ENCODE measurements at regions not wholly inside any gene's neighbourhood (a gene's known extent, or its start where the extent isn't known, plus 50 kb on each side); places are given as distances from the start of the nearest gene placed in this dataset.
"Not testable (repeated sequence)": the region's sequence is repeated elsewhere in the genome, so short reads cannot be mapped to it uniquely, and the experiment has no call there.

GRCh38 chr7:32680259-32681173, 185.2 kb downstream of the AVL9 start:
- DNase-seq, result no peak

DNA sequence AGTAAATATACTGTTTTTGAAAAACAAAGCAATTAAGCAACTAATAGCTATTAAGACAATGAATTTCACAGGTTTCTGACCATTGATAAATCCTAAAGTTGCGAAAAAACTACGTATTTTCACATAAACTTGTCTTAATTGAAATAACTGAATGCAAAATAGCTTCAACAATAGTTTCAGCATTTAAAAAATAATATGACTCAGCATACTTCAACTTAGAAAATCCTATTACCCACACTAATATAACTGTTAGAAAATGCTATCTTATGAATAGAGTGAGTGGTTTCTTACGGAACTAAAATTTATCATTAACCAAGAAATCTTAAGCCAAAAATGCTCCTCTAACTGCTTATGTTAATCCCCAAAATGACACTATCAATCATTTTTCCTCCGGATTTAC, 183.9 kb downstream of the AVL9 start:
- DNase-seq, result no peak

GRCh38 chr7:32677593-32677992, 182.3 kb downstream of the AVL9 start:
- no peak for DNase-seq

GRCh38 chr7:32676249-32676941, 181.1 kb downstream of the AVL9 start:
- DNase-seq, result no peak

DNA sequence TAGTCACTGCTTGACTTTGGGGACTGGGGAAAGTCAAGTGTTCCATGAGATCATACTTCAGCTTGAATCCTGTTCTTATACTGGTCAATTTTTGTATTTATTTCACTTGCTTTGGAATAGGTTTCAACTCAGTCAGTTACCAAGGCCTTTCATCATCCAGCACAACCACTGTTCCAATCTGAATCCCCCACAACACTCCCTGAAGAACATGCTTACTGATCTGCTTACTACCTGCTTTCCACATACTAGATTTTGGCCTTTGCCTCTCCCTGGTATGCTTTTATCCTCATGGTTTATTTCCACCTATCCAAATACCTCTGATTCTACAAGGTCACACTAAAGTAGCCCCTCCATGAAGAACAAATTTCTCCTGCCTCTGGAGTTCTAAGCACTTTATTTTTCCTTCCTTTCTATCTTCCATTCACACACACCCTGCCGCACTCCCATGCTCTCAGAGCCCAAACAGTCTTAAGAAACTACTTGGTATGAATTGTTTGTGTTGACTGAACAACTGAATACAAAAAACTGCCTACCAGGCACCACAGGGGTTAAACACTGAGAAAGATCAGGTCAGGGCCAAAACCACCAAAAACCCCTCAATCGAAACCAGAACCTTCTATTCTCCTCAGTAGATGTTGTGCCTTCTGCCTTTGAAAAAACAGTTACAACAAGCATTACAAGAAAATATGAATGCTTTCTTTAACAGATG, 178.1 kb downstream of the AVL9 start:
- no peak for DNase-seq

- no peak for DNase-seq
Observed at GRCh38 chr7:32670110-32671025, 175.1 kb downstream of the AVL9 start.

DNA sequence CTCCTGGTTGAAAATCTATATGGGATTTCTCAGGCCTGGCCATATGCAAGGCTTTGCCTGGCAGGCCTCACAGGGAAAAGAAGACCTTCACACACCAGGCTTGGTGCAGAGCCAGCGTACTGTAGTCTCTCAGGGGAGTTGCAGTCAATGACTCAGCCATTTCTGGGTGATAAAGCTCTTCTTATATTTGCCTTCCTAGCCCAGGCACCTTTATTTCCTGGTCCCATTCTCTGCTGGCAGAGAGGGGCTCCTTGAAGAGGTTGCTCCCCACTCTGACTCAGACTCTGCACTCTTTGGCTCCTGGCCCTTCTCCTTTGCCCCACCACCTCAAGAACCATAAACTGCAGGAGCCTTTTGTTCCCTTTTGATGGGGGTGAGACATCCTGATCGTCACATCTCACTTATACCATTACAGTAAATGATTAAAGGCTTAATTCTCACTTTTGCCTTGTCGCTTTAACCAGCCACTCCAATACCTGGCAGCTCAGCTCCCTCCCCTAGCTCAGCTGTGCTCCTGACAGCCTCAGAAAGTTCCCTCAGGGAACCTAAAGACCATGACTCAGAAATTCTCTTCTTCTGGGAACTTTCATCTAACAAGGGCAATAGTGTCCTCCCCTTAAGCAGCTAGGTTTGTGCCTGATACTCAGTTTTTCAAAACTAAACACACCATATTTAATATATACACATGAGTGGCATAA, 174.0 kb downstream of the AVL9 start:
- not testable (repeated sequence) for DNase-seq

DNA sequence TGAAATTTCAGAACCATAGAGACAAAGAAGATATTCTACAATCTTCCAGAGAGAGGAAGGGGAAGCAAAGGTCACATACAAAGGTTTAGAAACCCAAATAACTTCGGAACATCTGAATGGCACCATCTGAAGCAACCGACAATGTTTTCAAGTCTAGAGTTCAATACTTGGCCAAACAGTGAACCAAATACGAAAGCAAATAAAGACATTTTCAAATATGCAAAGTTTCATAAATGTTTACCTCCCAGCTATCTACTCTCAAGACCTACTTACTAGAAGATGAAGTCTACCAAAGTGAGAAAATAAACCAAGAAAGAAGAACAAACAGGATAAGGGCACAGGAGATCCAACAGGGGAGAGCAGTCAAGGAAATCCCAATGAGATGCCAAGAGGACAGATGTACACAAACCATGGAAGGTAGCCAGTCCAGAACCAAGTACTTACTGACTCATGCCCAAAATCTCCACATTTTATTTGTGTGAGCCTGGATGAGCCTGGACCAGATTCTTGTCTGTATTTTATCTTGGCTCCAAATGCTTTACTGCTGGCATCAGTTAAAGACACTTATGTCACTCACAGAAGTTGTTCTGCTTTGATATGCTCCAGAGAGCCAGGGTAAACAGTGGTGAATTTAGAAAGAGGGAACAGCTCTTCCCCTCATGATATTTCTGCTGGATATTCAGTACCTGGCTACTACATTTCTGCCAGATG, 173.3 kb downstream of the AVL9 start:
- DNase-seq, result not testable (repeated sequence)

GRCh38 chr7:32667586-32667985, 172.3 kb downstream of the AVL9 start:
- not testable (repeated sequence) for DNase-seq

DNA sequence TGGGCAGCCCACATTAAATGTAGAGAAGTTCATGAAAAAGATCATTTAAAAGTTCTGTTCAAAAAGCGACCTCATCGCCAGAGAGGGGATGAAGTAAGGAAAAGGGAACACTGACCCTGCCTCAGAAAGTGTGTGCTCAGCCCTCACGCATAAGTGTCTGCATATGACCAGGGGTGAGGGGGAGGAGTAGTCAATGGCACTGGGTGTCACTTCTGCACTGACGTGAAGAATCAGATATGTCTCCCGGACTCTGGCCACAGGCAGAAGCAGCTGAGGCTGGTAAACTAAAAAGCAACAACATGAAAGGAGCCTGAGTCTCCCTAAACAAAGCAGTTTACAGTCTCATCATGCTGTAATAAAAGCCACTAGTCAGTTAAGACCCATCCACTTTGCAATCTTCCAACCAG, 168.5 kb downstream of the AVL9 start:
- DNase-seq, result not testable (repeated sequence)

DNA sequence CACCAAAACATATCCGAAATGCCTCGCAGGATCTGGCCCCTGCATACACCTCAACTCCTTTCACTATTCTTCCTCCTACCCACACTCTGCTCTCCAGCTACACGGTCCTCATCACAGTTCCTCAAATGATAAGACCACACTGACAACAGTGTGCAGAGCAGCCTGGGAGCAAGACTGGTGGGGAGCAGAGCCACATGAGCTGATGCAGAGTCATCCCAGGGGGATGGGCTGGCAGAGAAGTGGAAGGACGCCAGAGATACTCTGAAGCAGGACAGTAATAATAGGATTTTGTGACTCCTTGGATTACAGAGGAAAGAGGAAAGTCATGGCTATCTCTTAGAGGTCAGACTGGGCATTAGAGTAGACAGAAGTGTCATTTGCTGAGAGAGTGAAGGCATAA, 167.2 kb downstream of the AVL9 start:
- DNase-seq, result not testable (repeated sequence)

DNA sequence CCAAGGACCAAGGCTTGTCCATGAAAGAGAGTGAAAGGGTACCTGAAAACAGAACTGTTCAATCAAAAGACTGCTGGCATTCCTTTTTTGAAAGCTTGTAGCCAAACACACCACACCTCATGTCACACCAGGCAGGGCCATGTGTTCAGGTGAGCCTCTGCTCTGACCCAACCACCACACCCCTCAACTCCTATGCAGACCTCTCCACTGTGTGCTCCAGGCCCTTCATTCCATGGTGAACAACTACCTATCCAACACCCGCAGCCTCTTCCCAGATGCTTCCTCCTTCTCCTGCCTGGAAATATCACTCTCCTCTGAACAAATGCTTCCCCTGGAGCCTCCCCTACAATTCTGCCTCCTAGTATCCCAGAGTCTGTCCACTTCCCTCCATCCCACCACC, 166.6 kb downstream of the AVL9 start:
- no peak for DNase-seq

- DNase-seq, result no peak
Observed at GRCh38 chr7:32661501-32661900, 166.2 kb downstream of the AVL9 start.

DNA sequence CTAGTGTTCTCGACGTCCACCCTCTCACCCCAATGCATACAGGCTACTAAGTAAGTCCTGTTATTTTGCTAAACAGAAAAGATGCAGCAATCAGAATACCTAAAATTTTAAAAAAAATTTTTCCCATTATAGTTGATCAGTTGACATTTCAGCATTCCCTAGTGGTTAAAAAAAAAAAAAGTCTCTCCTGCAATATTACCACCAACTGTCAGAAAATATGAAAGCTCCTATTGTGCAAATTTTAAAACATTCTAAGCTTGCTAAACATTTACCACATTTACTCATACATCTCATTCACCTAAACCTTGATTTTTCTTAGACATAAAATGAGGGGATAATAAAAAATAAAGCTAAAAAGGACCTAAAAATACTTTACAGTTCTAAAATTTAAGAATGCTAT, 165.6 kb downstream of the AVL9 start:
- DNase-seq, result no peak

GRCh38 chr7:32659853-32660252, 164.6 kb downstream of the AVL9 start:
- no peak for DNase-seq

DNA sequence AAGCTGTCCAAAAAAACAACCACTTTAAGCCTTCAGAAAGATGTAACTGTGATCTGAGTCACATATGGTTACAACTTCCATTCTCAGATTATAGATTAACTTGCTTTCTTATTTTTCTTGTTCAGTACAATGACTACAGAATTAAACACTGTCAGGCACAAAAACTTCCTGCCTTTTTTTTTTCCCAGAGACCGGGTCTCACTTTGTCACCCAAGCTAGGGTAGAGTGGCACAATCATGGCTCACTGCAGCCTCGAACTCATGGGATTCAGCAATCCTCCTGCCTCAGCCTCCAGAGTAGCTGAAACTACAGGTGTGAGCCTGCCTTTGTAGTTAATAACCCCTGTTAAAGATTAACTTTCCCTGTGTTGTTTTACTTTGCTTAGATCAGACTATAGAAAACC, 163.2 kb downstream of the AVL9 start:
- no peak for DNase-seq

DNA sequence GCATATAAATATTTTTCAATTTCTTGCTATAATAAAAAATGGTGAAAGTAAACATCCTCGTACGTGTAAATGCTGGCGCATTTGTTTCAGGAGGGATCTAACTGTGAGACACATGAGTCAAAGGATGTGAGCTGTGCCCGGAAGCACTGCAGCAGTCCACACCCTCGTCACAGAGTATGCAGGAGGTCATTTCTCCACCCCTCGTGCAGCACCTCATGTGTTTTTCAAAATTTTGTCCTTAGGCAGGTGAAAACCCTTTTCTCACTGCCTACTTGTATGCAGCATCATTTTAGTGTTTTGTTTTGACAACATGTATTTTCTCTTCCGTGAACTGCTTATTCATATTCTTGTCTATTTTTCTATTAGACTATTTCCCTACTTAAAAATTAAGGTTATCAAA, 162.7 kb downstream of the AVL9 start:
- DNase-seq, result no peak

DNA sequence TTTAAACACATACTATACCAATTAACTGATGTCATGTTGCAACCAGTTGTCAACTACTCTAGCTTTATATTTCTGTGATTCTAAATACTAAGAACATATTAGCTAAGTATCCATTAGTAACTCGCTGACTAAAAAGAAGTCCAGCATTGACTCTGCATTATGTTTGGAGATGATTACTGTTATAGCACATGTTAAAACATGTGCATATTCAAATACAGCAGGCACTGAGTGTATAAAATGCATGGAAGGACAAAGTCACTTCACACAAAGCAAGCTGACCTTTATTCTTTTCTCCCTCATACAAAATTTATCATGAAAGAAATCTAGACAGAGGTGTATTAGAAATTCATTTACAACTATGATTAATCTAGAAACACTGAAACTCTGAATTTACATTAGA, 159.3 kb downstream of the AVL9 start:
- DNase-seq, result not testable (repeated sequence)

DNA sequence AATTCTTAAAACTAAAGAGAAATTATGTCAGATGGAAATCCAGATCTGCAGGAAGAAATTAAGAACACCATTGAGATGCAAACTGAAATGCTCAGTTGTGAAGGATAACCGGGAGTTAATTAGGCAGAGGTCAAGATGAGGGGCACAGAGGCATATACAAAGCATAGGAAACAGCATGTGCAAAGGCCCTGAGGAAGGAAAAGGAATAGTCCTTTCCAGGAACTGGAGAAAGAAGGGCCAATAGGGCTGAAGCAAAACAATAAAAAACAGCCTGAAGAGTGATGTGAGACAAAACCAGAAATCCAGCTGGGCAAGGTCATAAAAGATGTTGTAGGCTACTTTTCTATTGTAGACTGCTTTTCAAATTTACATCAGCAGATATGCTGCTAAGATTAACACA, 155.1 kb downstream of the AVL9 start:
- DNase-seq, result not testable (repeated sequence)

GRCh38 chr7:32648408-32649156, 153.3 kb downstream of the AVL9 start:
- DNase-seq, result no peak

Data from NCI-H1105 treated with DMSO at 0.1 percent for 48 hours (cell line).